ENCODE measurements at regions not wholly inside any gene's neighbourhood (a gene's known extent, or its start where the extent isn't known, plus 50 kb on each side); places are given as distances from the start of the nearest gene placed in this dataset.

GRCh38 chr2:14120376-14120775 lies 512.1 kb upstream of the LRATD1 start:
- H3T11ph ChIP-seq (ENCODE audit: low read length), result no peak overlapping the region
- H3K4me2 ChIP-seq (ENCODE audit: insufficient read depth, insufficient read length, low read length), result no peak overlapping the region
- H2AFZ ChIP-seq (ENCODE audit: low read length), result no peak overlapping the region
- no peak overlapping the region for H2BK12ac ChIP-seq (ENCODE audit: insufficient read length, low read depth, low read length)
- H3K79me2 ChIP-seq (ENCODE audit: insufficient read depth, low read length), result no peaks in the 10 kb centered on the region
- H3K14ac ChIP-seq (ENCODE audit: insufficient read depth, low read length), result no peak overlapping the region
- Mint-ChIP-seq H3K4me3 (no peak overlapping the region), H3K36me3 (ENCODE audit: insufficient read depth in 1 of 3, low read depth in 3 of 3) (no peaks in the 10 kb centered on the region), H3K27ac (no peak overlapping the region), H3K27me3 (ENCODE audit: low read depth) (no peaks in the 10 kb centered on the region), H3K4me1 (no peaks in the 10 kb centered on the region), H3K9me3 (peaks cover 0 to 2% of the 10 kb centered on the region in 2 experiments; a peak in 3 of 5 replicates)
- no peak overlapping the region for H3K56ac ChIP-seq (ENCODE audit: insufficient read length, low read depth, low read length)
- H3K23me2 ChIP-seq (ENCODE audit: insufficient read length, low read depth, low read length, poor library complexity, severe bottlenecking), result no peaks in the 10 kb centered on the region
- H2BK120ac ChIP-seq (ENCODE audit: low read depth, low read length, poor library complexity, severe bottlenecking), result no peak overlapping the region
- H3K79me1 ChIP-seq (ENCODE audit: insufficient read depth, low read depth, low read length, poor library complexity, severe bottlenecking), result no peaks in the 10 kb centered on the region
- no peak overlapping the region for H3K4ac ChIP-seq (ENCODE audit: low read depth, low read length)
- no peaks in the 10 kb centered on the region for H3K27me3 ChIP-seq (ENCODE audit: insufficient read depth, low read length)
- no peak overlapping the region for H3K18ac ChIP-seq (ENCODE audit: insufficient read length, low read depth, low read length)
- H3K4me1 ChIP-seq (ENCODE audit: insufficient read depth, low read length), result no peaks in the 10 kb centered on the region
- no peak overlapping the region for H3K27ac ChIP-seq (ENCODE audit: insufficient read length, low read depth, low read length)
- no peak overlapping the region for H4K8ac ChIP-seq (replicated peaks; ENCODE audit: insufficient read length, low read depth, low read length)
- no peaks in the 10 kb centered on the region for H3K9me3 ChIP-seq (ENCODE audit: control insufficient read depth, low read depth, low read length)
- H2AK5ac ChIP-seq (ENCODE audit: insufficient read length, low read length), result no peak overlapping the region
- TF ChIP-seq, protein P1, sequence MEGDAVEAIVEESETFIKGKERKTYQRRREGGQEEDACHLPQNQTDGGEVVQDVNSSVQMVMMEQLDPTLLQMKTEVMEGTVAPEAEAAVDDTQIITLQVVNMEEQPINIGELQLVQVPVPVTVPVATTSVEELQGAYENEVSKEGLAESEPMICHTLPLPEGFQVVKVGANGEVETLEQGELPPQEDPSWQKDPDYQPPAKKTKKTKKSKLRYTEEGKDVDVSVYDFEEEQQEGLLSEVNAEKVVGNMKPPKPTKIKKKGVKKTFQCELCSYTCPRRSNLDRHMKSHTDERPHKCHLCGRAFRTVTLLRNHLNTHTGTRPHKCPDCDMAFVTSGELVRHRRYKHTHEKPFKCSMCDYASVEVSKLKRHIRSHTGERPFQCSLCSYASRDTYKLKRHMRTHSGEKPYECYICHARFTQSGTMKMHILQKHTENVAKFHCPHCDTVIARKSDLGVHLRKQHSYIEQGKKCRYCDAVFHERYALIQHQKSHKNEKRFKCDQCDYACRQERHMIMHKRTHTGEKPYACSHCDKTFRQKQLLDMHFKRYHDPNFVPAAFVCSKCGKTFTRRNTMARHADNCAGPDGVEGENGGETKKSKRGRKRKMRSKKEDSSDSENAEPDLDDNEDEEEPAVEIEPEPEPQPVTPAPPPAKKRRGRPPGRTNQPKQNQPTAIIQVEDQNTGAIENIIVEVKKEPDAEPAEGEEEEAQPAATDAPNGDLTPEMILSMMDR (conservative IDR thresholded peaks at IDR 0.05), result no peak
- H2BK20ac ChIP-seq (ENCODE audit: low read depth, low read length, poor library complexity, severe bottlenecking), result no peak overlapping the region
- H4K5ac ChIP-seq (ENCODE audit: insufficient read length, low read depth, low read length), result no peak overlapping the region
- H3K9ac ChIP-seq (ENCODE audit: extremely low read depth, insufficient read length, low read length), result no peak overlapping the region
- no peak overlapping the region for H2BK5ac ChIP-seq (ENCODE audit: insufficient read length, low read length)
- no peaks in the 10 kb centered on the region for H4K20me1 ChIP-seq (ENCODE audit: control insufficient read depth, insufficient read depth, insufficient read length)
- H4K91ac ChIP-seq (ENCODE audit: insufficient read length, low read depth, low read length), result no peak overlapping the region
- no peak overlapping the region for H3K23ac ChIP-seq (ENCODE audit: insufficient read length, low read depth, low read length)
- H2BK15ac ChIP-seq (ENCODE audit: low read depth, low read length), result no peak overlapping the region
- no peak for DNase-seq
- WGBS (ENCODE audit: extremely low coverage, insufficient read length, low lambda C conversion rate), result no CpG with 5 or more reads among the region's 3 CpGs
